SK-N-SH (cell line): ENCODE measurements at regions not wholly inside any gene's neighbourhood (a gene's known extent, or its start where the extent isn't known, plus 50 kb on each side); places are given as distances from the start of the nearest gene placed in this dataset.

Experiments used
- CTCF ChIA-PET: fragments of 300-600, 350-600 bp; formaldehyde crosslinking; extraction: SDS; loops from one replicate; lab custom pipeline; 2021; lab: Yijun Ruan, JAX
- POLR2A ChIA-PET: fragments of 350-600 bp; sonication (Branson Sonifier 250); formaldehyde crosslinking; extraction: SDS; loops from one replicate; lab custom pipeline; 2020; ENCODE audit warnings: antibody characterized with exemption, inconsistent platforms; lab: Yijun Ruan, JAX
- DNase-seq: peaks from one replicate; pipeline ENCODE4 v3.0.0; 2012
- H2AFZ ChIP-seq: fragments of 200-600 bp; sonication (generic); 2 replicates; pipeline ENCODE4 v1.8.1; 2016; ENCODE audit warnings: antibody characterized with exemption, mild to moderate bottlenecking, low read depth
- H3F3A ChIP-seq: fragments of 200-600 bp; sonication (generic); replicated peaks from 2 replicates; pipeline ENCODE3; 2016; ENCODE audit warnings: antibody characterized with exemption, mild to moderate bottlenecking; ENCODE audit not compliant: insufficient read depth
- H3K27ac ChIP-seq, 2 experiments: fragments of 200-500 bp in 1 of 2; fragments of 200-600 bp in 1 of 2; sonication (Bioruptor generic) in 1 of 2; sonication (generic), shearing (Covaris generic) in 1 of 2; 2 replicates each; pipeline versions ENCODE4 v1.5.1 to v1.6.1; 2014 to 2016; ENCODE audit warnings: low read depth in 2 of 2, inconsistent platforms in 1 of 2, low read length in 1 of 2, mild to moderate bottlenecking in 1 of 2, mixed read lengths in 1 of 2
- H3K27me3 ChIP-seq: fragments of 200-600 bp; sonication (generic), shearing (Covaris generic); 2 replicates; pipeline ENCODE4 v1.6.1; 2016; ENCODE audit warnings: mixed run types; ENCODE audit not compliant: insufficient read depth
- H3K36me3 ChIP-seq, 2 experiments: fragments of 200-500 bp in 1 of 2; fragments of 200-600 bp in 1 of 2; sonication (Bioruptor generic) in 1 of 2; sonication (generic) in 1 of 2; replicated peaks in 1 of 2; 2 replicates each; pipeline versions ENCODE3 to v1.5.1; 2014 to 2016; ENCODE audit warnings: low read length in 1 of 2, mild to moderate bottlenecking in 1 of 2; ENCODE audit not compliant: insufficient read depth in 2 of 2, control insufficient read depth in 1 of 2
- H3K4me1 ChIP-seq, 2 experiments: fragments of 200-500 bp in 1 of 2; fragments of 200-600 bp in 1 of 2; sonication (Bioruptor generic) in 1 of 2; sonication (generic), shearing (Covaris generic) in 1 of 2; 2 replicates each; pipeline versions ENCODE4 v1.5.1 to v1.6.1; 2014 to 2016; ENCODE audit warnings: low read depth in 1 of 2, low read length in 1 of 2, mixed run types in 1 of 2; ENCODE audit not compliant: insufficient read depth in 2 of 2, control insufficient read depth in 1 of 2
- H3K4me2 ChIP-seq: fragments of 200-600 bp; sonication (generic), shearing (Covaris generic); 2 replicates; pipeline ENCODE4 v1.6.1; 2017; ENCODE audit warnings: mixed run types
- H3K4me3 ChIP-seq, 2 experiments: fragments of 200-500 bp in 1 of 2; fragments of 200-600 bp in 1 of 2; sonication (Bioruptor generic) in 1 of 2; sonication (generic), shearing (Covaris generic) in 1 of 2; 2 replicates each; pipeline versions ENCODE4 v1.5.1 to v1.8.1; 2014 to 2016; ENCODE audit warnings: low read depth in 2 of 2, inconsistent platforms in 1 of 2, low read length in 1 of 2, mild to moderate bottlenecking in 1 of 2, mixed read lengths in 1 of 2, moderate library complexity in 1 of 2
- H3K79me2 ChIP-seq: fragments of 200-600 bp; sonication (generic); 2 replicates; pipeline ENCODE4 v1.8.1; 2017; ENCODE audit warnings: mild to moderate bottlenecking; ENCODE audit not compliant: insufficient read depth
- H3K9ac ChIP-seq: fragments of 200-600 bp; sonication (generic); 2 replicates; pipeline ENCODE4 v1.6.1; 2017; ENCODE audit warnings: mixed run types
- H3K9me2 ChIP-seq: fragments of 200-600 bp; sonication (generic); 2 replicates; pipeline ENCODE4 v1.6.1; 2017; ENCODE audit warnings: mixed run types
- H3K9me3 ChIP-seq: fragments of 200-600 bp; sonication (generic); 2 replicates; pipeline ENCODE4 v1.6.1; 2017; ENCODE audit warnings: mixed run types, mild to moderate bottlenecking, moderate library complexity
- H4K20me1 ChIP-seq: fragments of 200-600 bp; sonication (generic); 2 replicates; pipeline ENCODE4 v1.6.1; 2017; ENCODE audit warnings: mild to moderate bottlenecking, mixed run types; ENCODE audit not compliant: insufficient read depth
- CHD2 ChIP-seq: fragments of 150-350 bp; IDR thresholded peaks from 2 replicates; pipeline ENCODE4 v1.6.1; 2018; ENCODE audit warnings: low read length; ENCODE audit not compliant: partially characterized antibody
- CTCF ChIP-seq: fragments of 200-600 bp; sonication (generic); IDR thresholded peaks from 2 replicates; pipeline ENCODE4 v1.6.1; 2017; ENCODE audit warnings: antibody characterized with exemption, mild to moderate bottlenecking, moderate library complexity
- EP300 ChIP-seq, 2 experiments: IDR thresholded peaks; 2 replicates each; pipeline versions ENCODE4 v1.4.0 to v1.6.1; 2012; ENCODE audit warnings: borderline replicate concordance in 1 of 2, low read depth in 1 of 2, low read length in 1 of 2
- FOSL2 ChIP-seq: IDR thresholded peaks from 2 replicates; pipeline ENCODE4 v1.4.0; 2012; ENCODE audit warnings: low read depth, mild to moderate bottlenecking, moderate library complexity, borderline replicate concordance
- FOXM1 ChIP-seq: IDR thresholded peaks from 2 replicates; pipeline ENCODE4 v1.4.0; 2012; ENCODE audit warnings: low read depth, mild to moderate bottlenecking
- JUND ChIP-seq: IDR thresholded peaks from 2 replicates; pipeline ENCODE4 v1.4.0; 2012
- NFIC ChIP-seq: IDR thresholded peaks from 2 replicates; pipeline ENCODE4 v1.4.0; 2012; ENCODE audit warnings: borderline replicate concordance
- NRF1 ChIP-seq: IDR thresholded peaks from 2 replicates; pipeline ENCODE4 v1.6.1; 2012; ENCODE audit warnings: low read depth, mild to moderate bottlenecking, low read length
- POLR2AphosphoS5 ChIP-seq: IDR thresholded peaks from 2 replicates; pipeline ENCODE4 v1.6.1; 2012; ENCODE audit warnings: low read depth, low read length
- RAD21 ChIP-seq: IDR thresholded peaks from 2 replicates; pipeline ENCODE4 v1.6.1; 2012; ENCODE audit warnings: mild to moderate bottlenecking, low read length
- RCOR1 ChIP-seq: fragments of 150-350 bp; IDR thresholded peaks from 2 replicates; pipeline ENCODE4 v1.6.1; 2017; ENCODE audit warnings: antibody characterized with exemption, low read length
- RFX5 ChIP-seq: IDR thresholded peaks from 2 replicates; pipeline ENCODE4 v1.6.1; 2012; ENCODE audit warnings: mild to moderate bottlenecking, improper control_type of control experiment, low read length
- SIN3A ChIP-seq: IDR thresholded peaks from 2 replicates; pipeline ENCODE4 v1.6.1; 2012; ENCODE audit warnings: low read depth, mild to moderate bottlenecking, low read length, moderate library complexity, borderline replicate concordance
- SMC3 ChIP-seq: IDR thresholded peaks from 2 replicates; pipeline ENCODE4 v1.6.1; 2012; ENCODE audit warnings: low read depth, low read length, improper control_type of control experiment
- TEAD4 ChIP-seq: IDR thresholded peaks from 2 replicates; pipeline ENCODE4 v1.4.0; 2012; ENCODE audit warnings: mild to moderate bottlenecking, borderline replicate concordance; ENCODE audit not compliant: insufficient read depth
- USF2 ChIP-seq: fragments of 150-350 bp; IDR thresholded peaks from 2 replicates; pipeline ENCODE4 v1.6.1; 2017; ENCODE audit warnings: antibody characterized with exemption, low read length, low read depth, borderline replicate concordance
- YY1 ChIP-seq: IDR thresholded peaks from 2 replicates; pipeline ENCODE4 v1.4.0; 2012; ENCODE audit warnings: low read depth, mild to moderate bottlenecking
- ZBTB33 ChIP-seq: IDR thresholded peaks from 2 replicates; pipeline ENCODE4 v1.4.0; 2012; ENCODE audit warnings: low read depth, borderline replicate concordance
- WGBS: methylation state at CpG from one replicate; pipeline ENCODE4 v1.1.6; 2017; ENCODE audit warnings: low lambda C conversion rate; 5-methylcytosine and 5-hydroxymethylcytosine counted together

- no peaks in the 10 kb centered on the region for H3K4me1 ChIP-seq
- H3K4me3 ChIP-seq, result no peak overlapping the region
- no peak for DNase-seq
- no peaks in the 10 kb centered on the region for H3K79me2 ChIP-seq
- no peak overlapping the region for H2AFZ ChIP-seq
- no peak for TF ChIP-seq RCOR1
- no peak for TF ChIP-seq EP300 (IDR thresholded peaks at IDR 0.05; ENCODE audit: borderline replicate concordance in 1 of 2, low read depth in 1 of 2, low read length in 1 of 2)
- no peak for TF ChIP-seq YY1
- TF ChIP-seq RAD21, result no peak
- TF ChIP-seq TEAD4, result no peak
- TF ChIP-seq CTCF, result no peak
- TF ChIP-seq SIN3A, result no peak
- no peak for TF ChIP-seq RFX5
- TF ChIP-seq FOSL2, result no peak
- TF ChIP-seq NFIC, result no peak
- no peak for TF ChIP-seq USF2
- H3K4me2 ChIP-seq, result no peak overlapping the region
- no peaks in the 10 kb centered on the region for H3K36me3 ChIP-seq
- no peaks in the 10 kb centered on the region for H3K9me2 ChIP-seq
- ChIA-PET POLR2A (no interaction called here), CTCF (no interaction called here)
- no peak overlapping the region for H3K27ac ChIP-seq
- H3K9me3 ChIP-seq, result no peaks in the 10 kb centered on the region
- no peaks in the 10 kb centered on the region for H3F3A ChIP-seq
- H4K20me1 ChIP-seq, result no peaks in the 10 kb centered on the region
- no peaks in the 10 kb centered on the region for H3K27me3 ChIP-seq
- H3K9ac ChIP-seq, result no peak overlapping the region
These were observed 68.1 kb downstream of the TTC6 start for GRCh38 chr14:37663498-37663897.

- Histone ChIP-seq H4K20me1 (no peaks in the 10 kb centered on the region), H3K27me3 (no peaks in the 10 kb centered on the region), H3K9me3 (no peaks in the 10 kb centered on the region), H3K4me3 (no peak overlapping the region), H3K36me3 (no peaks in the 10 kb centered on the region), H3K9ac (no peak overlapping the region), H3K4me1 (no peaks in the 10 kb centered on the region), H3F3A (no peaks in the 10 kb centered on the region), H3K27ac (no peak overlapping the region), H3K4me2 (no peak overlapping the region), H3K79me2 (no peaks in the 10 kb centered on the region), H2AFZ (no peak overlapping the region), H3K9me2 (no peaks in the 10 kb centered on the region)
- POLR2A ChIA-PET, result no interaction called here
- CTCF ChIA-PET, result no interaction called here
- WGBS, result 13% methylated on average over 4 of the region's 4 CpGs
- TF ChIP-seq TEAD4, result no peak
- TF ChIP-seq CHD2, result no peak
- TF ChIP-seq RFX5, result no peak
- no peak for TF ChIP-seq POLR2AphosphoS5
- TF ChIP-seq SMC3, result no peak
- no peak for TF ChIP-seq ZBTB33
- TF ChIP-seq JUND, result no peak
- no peak for TF ChIP-seq FOXM1
- TF ChIP-seq RAD21, result no peak
- TF ChIP-seq YY1, result no peak
- TF ChIP-seq NRF1, result no peak
- no peak for DNase-seq
These were observed 70.0 kb downstream of the TTC6 start for GRCh38 chr14:37665479-37665878.
